LNCAP (cell line): ENCODE measurements at regions not wholly inside any gene's neighbourhood (a gene's known extent, or its start where the extent isn't known, plus 50 kb on each side); places are given as distances from the start of the nearest gene placed in this dataset.

ENCODE experiments used
- TF ChIP-seq, protein P1 (sequence below): fragments of 450-650 bp; IDR thresholded peaks from 2 replicates; pipeline ENCODE4 v1.5.1; 2017; ENCODE audit warnings: mild to moderate bottlenecking

GRCh38 chr5:72604111-72604797 is 97.0 kb upstream of the ZNF366 start:
- TF ChIP-seq, protein P1, sequence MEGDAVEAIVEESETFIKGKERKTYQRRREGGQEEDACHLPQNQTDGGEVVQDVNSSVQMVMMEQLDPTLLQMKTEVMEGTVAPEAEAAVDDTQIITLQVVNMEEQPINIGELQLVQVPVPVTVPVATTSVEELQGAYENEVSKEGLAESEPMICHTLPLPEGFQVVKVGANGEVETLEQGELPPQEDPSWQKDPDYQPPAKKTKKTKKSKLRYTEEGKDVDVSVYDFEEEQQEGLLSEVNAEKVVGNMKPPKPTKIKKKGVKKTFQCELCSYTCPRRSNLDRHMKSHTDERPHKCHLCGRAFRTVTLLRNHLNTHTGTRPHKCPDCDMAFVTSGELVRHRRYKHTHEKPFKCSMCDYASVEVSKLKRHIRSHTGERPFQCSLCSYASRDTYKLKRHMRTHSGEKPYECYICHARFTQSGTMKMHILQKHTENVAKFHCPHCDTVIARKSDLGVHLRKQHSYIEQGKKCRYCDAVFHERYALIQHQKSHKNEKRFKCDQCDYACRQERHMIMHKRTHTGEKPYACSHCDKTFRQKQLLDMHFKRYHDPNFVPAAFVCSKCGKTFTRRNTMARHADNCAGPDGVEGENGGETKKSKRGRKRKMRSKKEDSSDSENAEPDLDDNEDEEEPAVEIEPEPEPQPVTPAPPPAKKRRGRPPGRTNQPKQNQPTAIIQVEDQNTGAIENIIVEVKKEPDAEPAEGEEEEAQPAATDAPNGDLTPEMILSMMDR: no peak

DNA sequence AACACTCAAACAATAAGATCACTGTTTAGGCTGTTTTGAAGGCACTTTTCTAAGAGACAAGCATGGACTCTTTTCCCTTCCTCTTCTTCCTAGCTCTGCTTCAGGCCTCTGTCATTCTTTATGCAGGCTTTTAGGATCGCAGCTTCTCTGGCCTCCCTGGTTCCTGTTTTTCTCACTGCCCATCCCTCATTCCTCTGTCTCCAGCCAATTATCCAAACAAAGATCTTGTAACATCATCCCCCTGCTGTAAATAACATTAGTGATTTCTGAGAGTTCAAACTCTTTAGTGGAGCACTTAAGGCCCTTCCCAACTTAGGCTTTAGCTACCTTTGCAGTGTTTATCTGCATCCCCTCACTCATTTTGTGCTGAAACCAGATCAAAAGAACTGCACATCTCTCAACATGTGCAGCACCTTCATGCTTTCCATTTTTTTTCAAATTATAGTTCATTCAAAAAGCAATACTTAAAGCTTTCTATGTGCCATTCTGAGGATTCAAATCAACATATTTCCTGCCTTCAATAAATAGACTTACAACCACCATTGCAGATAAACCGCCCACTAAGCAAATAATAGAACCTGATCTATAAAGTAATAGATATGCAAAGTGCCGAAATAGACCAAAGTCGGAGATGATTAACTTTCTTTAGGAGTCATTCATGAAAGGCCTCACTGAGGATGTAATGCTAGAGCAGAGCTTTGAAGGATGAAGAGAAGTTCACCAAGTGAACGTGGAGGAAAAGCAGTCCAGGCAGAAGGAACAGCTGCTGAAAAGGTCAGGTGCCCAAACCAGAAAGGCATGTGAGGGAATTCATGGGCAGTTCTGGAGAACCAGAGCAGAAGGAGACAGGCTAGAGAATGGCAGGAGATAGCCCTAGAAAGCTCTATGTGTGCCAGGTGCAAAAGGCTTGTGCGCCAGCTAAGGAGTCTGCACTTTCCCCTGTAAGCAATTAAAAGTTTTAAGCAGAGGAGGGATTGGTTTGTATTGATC is 95.8 kb upstream of the ZNF366 start:
- TF ChIP-seq, protein P1: no peak

- TF ChIP-seq, protein P1: no peak
Observed at GRCh38 chr5:72601861-72602260, 94.7 kb upstream of the ZNF366 start.

- TF ChIP-seq, protein P1: no peak
Observed at GRCh38 chr5:72600391-72600981, 93.3 kb upstream of the ZNF366 start.

DNA sequence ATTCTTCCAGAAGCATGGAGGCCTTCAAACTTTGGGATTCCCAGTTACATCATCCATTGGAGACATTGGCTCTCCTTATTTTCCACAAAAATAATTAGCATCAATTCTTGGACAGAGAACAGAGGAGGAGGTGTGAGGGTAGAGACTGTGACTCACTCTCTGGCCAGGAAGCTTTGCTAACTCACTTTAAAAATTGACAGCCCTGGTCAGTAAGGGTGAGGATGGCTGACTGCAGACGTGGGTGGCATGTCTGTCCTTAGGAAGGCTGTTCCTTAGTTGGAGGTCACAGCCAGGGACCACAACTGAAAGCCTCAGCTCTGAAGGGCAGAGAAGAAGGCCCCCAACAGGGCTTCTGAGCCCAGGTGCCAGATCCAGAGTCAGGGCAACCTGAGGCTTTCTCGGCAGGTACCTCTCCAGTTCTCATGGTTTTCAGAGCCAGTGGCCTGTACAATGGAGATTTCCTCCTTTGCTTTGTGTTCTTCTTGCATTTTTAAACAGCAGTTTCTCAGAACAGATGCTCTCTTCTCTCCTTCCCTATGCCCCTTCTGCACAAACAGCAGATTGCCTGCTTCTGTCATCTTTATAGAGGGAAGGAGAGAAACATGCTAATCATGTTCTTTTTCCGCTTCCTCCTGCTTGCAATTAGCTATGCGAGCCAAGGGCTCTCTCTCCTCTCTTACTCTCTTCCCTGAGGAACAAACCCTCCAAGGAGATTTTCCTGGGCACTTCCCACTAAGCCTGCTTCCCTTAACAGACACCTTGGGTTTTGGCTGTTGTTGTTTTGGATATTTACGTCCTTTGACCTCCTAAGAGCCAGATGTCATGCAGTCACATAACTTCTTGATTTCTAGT is 92.5 kb upstream of the ZNF366 start:
- TF ChIP-seq, protein P1: no peak

DNA sequence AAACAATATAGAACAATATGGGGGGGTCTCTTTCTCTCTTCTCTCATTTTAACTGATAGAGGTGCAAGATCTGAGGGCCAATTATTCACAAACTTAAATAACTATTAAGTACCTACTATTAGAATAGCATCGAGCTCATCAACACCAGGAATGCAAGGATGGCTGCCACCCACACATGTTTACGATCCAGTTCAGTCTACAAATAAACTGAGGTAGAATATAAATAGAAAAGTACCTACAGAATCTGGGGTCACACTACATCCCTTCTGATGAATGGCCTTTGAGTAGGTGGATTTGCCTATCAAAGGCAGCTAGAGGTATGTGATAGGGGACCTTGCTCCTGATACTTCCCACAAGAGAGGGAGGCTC is 91.8 kb upstream of the ZNF366 start:
- TF ChIP-seq, protein P1: no peak
